ENCODE measurements at regions not wholly inside any gene's neighbourhood (a gene's known extent, or its start where the extent isn't known, plus 50 kb on each side); places are given as distances from the start of the nearest gene placed in this dataset.

GRCh38 chr2:20538308-20539132 lies 91.6 kb downstream of the RHOB start:
- in situ Hi-C loops (cut with MboI; ENCODE audit: low pct_unique_long_range_greater_than_20kb, low sequenced_read_pairs), result no loop called here
- DNase-seq, result no peak

GRCh38 chr2:20539133-20539719 lies 92.4 kb downstream of the RHOB start:
- in situ Hi-C loops (cut with MboI; ENCODE audit: low pct_unique_long_range_greater_than_20kb, low sequenced_read_pairs), result no loop called here
- no peak for DNase-seq

GRCh38 chr2:20539776-20540586 lies 93.1 kb downstream of the RHOB start:
- DNase-seq, result no peak
- in situ Hi-C loops (cut with MboI; ENCODE audit: low pct_unique_long_range_greater_than_20kb, low sequenced_read_pairs), result no loop called here

- in situ Hi-C loops (cut with MboI; ENCODE audit: low pct_unique_long_range_greater_than_20kb, low sequenced_read_pairs), result no loop called here
- no peak for DNase-seq
Measured at GRCh38 chr2:20540587-20541293, 93.9 kb downstream of the RHOB start.

GRCh38 chr2:20541294-20541640 lies 94.4 kb downstream of the RHOB start:
- in situ Hi-C loops (cut with MboI; ENCODE audit: low pct_unique_long_range_greater_than_20kb, low sequenced_read_pairs), result no loop called here
- no peak for DNase-seq

- DNase-seq, result no peak
- in situ Hi-C loops (cut with MboI; ENCODE audit: low pct_unique_long_range_greater_than_20kb, low sequenced_read_pairs), result no loop called here
Measured at GRCh38 chr2:20541651-20542050, 94.8 kb downstream of the RHOB start.

GRCh38 chr2:20542269-20542668 lies 95.4 kb downstream of the RHOB start:
- in situ Hi-C loops (cut with MboI; ENCODE audit: low pct_unique_long_range_greater_than_20kb, low sequenced_read_pairs), result no loop called here

GRCh38 chr2:20542746-20543468 lies 96.0 kb downstream of the RHOB start:
- no peak for DNase-seq
- in situ Hi-C loops (cut with MboI; ENCODE audit: low pct_unique_long_range_greater_than_20kb, low sequenced_read_pairs), result no loop called here

More at GRCh38 chr2:20542269-20542668, 95.4 kb downstream of the RHOB start:
- DNase-seq, result no peak

GRCh38 chr2:20543469-20544152 lies 96.7 kb downstream of the RHOB start:
- in situ Hi-C loops (cut with MboI; ENCODE audit: low pct_unique_long_range_greater_than_20kb, low sequenced_read_pairs), result no loop called here
- DNase-seq, result no peak

- in situ Hi-C loops (cut with MboI; ENCODE audit: low pct_unique_long_range_greater_than_20kb, low sequenced_read_pairs), result no loop called here
- DNase-seq, result no peak
Measured at GRCh38 chr2:20544153-20544747, 97.4 kb downstream of the RHOB start.

- in situ Hi-C loops (cut with MboI; ENCODE audit: low pct_unique_long_range_greater_than_20kb, low sequenced_read_pairs), result no loop called here
- DNase-seq, result no peak
Measured at GRCh38 chr2:20549144-20549543, 101.8 kb downstream of the HS1BP3 start.

- no peak for DNase-seq
- in situ Hi-C loops (cut with MboI; ENCODE audit: low pct_unique_long_range_greater_than_20kb, low sequenced_read_pairs), result no loop called here
Measured at GRCh38 chr2:20549691-20550348, 101.1 kb downstream of the HS1BP3 start.

- no peak for DNase-seq
- in situ Hi-C loops (cut with MboI; ENCODE audit: low pct_unique_long_range_greater_than_20kb, low sequenced_read_pairs), result no loop called here
Measured at GRCh38 chr2:20551260-20551944, 99.5 kb downstream of the HS1BP3 start.

GRCh38 chr2:20551945-20552328 lies 99.0 kb downstream of the HS1BP3 start:
- in situ Hi-C loops (cut with MboI; ENCODE audit: low pct_unique_long_range_greater_than_20kb, low sequenced_read_pairs), result no loop called here
- DNase-seq, result no peak

GRCh38 chr2:20552847-20553246 lies 98.1 kb downstream of the HS1BP3 start:
- in situ Hi-C loops (cut with MboI; ENCODE audit: low pct_unique_long_range_greater_than_20kb, low sequenced_read_pairs), result no loop called here
- DNase-seq, result no peak

GRCh38 chr2:20553580-20553979 lies 97.3 kb downstream of the HS1BP3 start:
- in situ Hi-C loops (cut with MboI; ENCODE audit: low pct_unique_long_range_greater_than_20kb, low sequenced_read_pairs), result no loop called here
- no peak for DNase-seq

- DNase-seq, result no peak
- in situ Hi-C loops (cut with MboI; ENCODE audit: low pct_unique_long_range_greater_than_20kb, low sequenced_read_pairs), result no loop called here
Measured at GRCh38 chr2:20555954-20556353, 94.9 kb downstream of the HS1BP3 start.
